ENCODE measurements at regions not wholly inside any gene's neighbourhood (a gene's known extent, or its start where the extent isn't known, plus 50 kb on each side); places are given as distances from the start of the nearest gene placed in this dataset.

DNA sequence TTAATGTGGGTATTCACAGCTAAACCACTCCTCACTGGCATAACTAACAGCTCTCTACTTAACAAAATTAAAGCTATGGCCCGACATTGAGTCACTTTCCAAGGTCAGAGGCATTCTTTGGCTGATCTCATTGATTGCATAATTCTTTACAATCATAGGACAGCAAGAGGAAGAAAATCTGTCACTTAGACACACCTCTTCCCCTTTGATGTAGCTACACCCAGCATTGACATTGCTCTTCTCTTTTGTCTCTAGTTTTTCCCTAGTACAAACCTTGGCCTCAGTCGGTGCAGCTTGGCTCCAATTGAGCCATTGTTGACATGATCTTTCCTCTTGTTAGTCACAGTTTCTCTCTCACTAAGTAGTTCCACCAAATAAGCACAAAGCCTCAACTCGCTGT, 313.3 kb upstream of the ACTRT1 start:
- TF ChIP-seq TAF1 (IDR thresholded peaks at IDR 0.05; ENCODE audit: low read depth) (no peak), RAD21 (IDR thresholded peaks at IDR 0.05; ENCODE audit: low read depth) (no peak), CEBPB (IDR thresholded peaks at IDR 0.05) (no peak), YY1 (IDR thresholded peaks at IDR 0.05; ENCODE audit: low read depth) (no peak), EGR1 (IDR thresholded peaks at IDR 0.05) (no peak), TCF12 (IDR thresholded peaks at IDR 0.05; ENCODE audit: low read depth) (no peak), EP300 (IDR thresholded peaks at IDR 0.05; ENCODE audit: borderline replicate concordance) (no peak)
- TF ChIP-seq, protein P1, sequence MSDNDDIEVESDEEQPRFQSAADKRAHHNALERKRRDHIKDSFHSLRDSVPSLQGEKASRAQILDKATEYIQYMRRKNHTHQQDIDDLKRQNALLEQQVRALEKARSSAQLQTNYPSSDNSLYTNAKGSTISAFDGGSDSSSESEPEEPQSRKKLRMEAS (IDR thresholded peaks at IDR 0.05) = no peak
- TF ChIP-seq, protein P2, sequence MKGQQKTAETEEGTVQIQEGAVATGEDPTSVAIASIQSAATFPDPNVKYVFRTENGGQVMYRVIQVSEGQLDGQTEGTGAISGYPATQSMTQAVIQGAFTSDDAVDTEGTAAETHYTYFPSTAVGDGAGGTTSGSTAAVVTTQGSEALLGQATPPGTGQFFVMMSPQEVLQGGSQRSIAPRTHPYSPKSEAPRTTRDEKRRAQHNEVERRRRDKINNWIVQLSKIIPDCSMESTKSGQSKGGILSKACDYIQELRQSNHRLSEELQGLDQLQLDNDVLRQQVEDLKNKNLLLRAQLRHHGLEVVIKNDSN (IDR thresholded peaks at IDR 0.05) = no peak
- TF ChIP-seq, protein P3, sequence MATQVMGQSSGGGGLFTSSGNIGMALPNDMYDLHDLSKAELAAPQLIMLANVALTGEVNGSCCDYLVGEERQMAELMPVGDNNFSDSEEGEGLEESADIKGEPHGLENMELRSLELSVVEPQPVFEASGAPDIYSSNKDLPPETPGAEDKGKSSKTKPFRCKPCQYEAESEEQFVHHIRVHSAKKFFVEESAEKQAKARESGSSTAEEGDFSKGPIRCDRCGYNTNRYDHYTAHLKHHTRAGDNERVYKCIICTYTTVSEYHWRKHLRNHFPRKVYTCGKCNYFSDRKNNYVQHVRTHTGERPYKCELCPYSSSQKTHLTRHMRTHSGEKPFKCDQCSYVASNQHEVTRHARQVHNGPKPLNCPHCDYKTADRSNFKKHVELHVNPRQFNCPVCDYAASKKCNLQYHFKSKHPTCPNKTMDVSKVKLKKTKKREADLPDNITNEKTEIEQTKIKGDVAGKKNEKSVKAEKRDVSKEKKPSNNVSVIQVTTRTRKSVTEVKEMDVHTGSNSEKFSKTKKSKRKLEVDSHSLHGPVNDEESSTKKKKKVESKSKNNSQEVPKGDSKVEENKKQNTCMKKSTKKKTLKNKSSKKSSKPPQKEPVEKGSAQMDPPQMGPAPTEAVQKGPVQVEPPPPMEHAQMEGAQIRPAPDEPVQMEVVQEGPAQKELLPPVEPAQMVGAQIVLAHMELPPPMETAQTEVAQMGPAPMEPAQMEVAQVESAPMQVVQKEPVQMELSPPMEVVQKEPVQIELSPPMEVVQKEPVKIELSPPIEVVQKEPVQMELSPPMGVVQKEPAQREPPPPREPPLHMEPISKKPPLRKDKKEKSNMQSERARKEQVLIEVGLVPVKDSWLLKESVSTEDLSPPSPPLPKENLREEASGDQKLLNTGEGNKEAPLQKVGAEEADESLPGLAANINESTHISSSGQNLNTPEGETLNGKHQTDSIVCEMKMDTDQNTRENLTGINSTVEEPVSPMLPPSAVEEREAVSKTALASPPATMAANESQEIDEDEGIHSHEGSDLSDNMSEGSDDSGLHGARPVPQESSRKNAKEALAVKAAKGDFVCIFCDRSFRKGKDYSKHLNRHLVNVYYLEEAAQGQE (IDR thresholded peaks at IDR 0.05; ENCODE audit: low read depth) = no peak

DNA sequence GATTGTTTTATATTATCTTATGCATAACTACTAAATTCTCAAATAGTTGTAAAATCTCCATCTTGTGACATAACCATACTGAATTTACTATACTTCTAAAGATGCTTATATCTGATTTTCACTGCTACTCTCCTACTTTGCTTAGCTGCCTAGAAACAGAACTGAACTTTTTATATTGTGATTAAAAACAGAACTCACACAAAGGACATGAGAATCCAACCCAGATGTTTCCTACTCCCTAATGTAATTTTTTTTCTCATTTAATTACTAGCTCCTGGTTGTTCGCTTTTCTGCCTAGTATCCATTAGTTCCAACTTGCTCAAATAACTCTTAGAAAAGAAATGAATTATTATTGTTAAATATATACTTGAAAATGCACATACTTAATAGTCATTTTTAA, 283.5 kb upstream of the ACTRT1 start:
- no peak for TF ChIP-seq YY1 (IDR thresholded peaks at IDR 0.05; ENCODE audit: low read depth)
- no peak for TF ChIP-seq TAF1 (IDR thresholded peaks at IDR 0.05; ENCODE audit: low read depth)
- TF ChIP-seq RAD21 (IDR thresholded peaks at IDR 0.05; ENCODE audit: low read depth) = no peak
- no peak for TF ChIP-seq EGR1 (IDR thresholded peaks at IDR 0.05)
- TF ChIP-seq TCF12 (IDR thresholded peaks at IDR 0.05; ENCODE audit: low read depth) = no peak
- TF ChIP-seq, protein P2 (IDR thresholded peaks at IDR 0.05) = no peak
- TF ChIP-seq, protein P1 (IDR thresholded peaks at IDR 0.05) = no peak
- no peak for TF ChIP-seq CREB1 (IDR thresholded peaks at IDR 0.05; ENCODE audit: low read depth)
- no peak for TF ChIP-seq EP300 (IDR thresholded peaks at IDR 0.05; ENCODE audit: borderline replicate concordance)
- TF ChIP-seq, protein P3 (IDR thresholded peaks at IDR 0.05; ENCODE audit: low read depth) = no peak

DNA sequence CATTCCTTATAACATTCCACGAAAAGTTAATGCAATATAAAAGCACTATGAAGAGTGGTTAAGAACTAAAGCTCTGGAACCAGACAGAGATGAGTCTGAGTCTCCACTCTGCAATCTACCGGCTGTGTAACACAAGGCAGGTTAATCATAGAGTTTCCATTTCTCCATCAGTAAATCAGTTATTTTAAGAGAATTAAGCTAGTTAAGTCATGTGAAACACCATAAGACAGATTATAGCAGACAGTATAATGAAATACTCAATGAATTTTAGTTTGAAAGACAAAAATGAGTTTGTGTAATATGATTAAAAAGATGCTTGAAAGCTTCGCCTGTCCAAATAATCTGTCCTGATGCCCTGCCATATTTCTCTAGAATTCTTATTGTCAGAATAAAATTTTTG, 282.6 kb upstream of the ACTRT1 start:
- TF ChIP-seq ZBTB7A (IDR thresholded peaks at IDR 0.05; ENCODE audit: low read depth) (no peak), CEBPB (IDR thresholded peaks at IDR 0.05) (no peak)
- TF ChIP-seq, protein P2 (IDR thresholded peaks at IDR 0.05) = no peak

DNA sequence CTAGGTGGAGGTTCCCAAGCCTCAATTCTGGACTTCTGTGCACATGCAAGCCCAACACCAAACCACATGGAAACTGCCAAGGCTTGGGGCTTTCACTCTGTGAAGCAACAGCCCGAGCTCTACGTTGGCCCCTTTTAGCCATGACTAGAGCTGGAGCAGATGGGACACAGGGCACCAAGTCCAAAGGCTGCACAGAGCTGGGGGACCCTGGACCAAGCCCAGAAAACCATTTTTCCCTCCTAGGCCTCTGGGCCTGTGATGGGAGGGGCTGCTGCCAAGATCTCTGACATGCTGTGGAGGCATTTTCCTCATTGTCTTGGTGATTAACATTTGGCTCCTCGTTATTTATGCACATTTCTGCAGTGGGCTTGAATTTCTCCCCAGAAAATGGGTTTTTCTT, 258.7 kb upstream of the ACTRT1 start:
- TF ChIP-seq ZBTB7A (IDR thresholded peaks at IDR 0.05; ENCODE audit: low read depth) (no peak), NFIC (IDR thresholded peaks at IDR 0.05) (no peak), YY1 (IDR thresholded peaks at IDR 0.05; ENCODE audit: low read depth) (no peak), CEBPB (IDR thresholded peaks at IDR 0.05) (no peak), TAF1 (IDR thresholded peaks at IDR 0.05; ENCODE audit: low read depth) (no peak), EP300 (IDR thresholded peaks at IDR 0.05; ENCODE audit: borderline replicate concordance) (no peak)
- TF ChIP-seq, protein P1 (IDR thresholded peaks at IDR 0.05) = no peak
- TF ChIP-seq, protein P2 (IDR thresholded peaks at IDR 0.05) = no peak

DNA sequence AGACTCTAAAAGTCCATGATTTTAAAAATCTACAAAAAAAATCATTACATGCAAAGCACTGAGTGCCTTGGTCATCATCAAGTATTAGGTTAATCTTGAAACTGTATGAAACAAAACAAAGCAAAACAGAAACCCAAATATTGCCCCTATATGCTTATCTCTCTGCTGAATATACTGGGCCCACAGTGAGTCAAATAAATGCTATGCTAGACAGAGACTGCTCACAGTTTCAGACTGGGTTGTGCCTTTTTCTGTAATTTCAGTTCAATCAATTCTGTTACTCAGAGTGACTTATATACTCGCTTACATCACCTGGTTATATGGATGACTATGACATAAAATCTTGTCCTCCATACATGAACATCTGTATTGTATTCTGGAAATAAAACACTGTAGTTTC, 257.1 kb upstream of the ACTRT1 start:
- TF ChIP-seq FOXM1 (IDR thresholded peaks at IDR 0.05; ENCODE audit: borderline replicate concordance, low read depth) = no peak
- TF ChIP-seq CEBPB (IDR thresholded peaks at IDR 0.05) = no peak
- TF ChIP-seq YY1 (IDR thresholded peaks at IDR 0.05; ENCODE audit: low read depth) = no peak
- no peak for TF ChIP-seq EGR1 (IDR thresholded peaks at IDR 0.05)
- TF ChIP-seq TCF12 (IDR thresholded peaks at IDR 0.05; ENCODE audit: low read depth) = no peak
- no peak for TF ChIP-seq EP300 (IDR thresholded peaks at IDR 0.05; ENCODE audit: borderline replicate concordance)

DNA sequence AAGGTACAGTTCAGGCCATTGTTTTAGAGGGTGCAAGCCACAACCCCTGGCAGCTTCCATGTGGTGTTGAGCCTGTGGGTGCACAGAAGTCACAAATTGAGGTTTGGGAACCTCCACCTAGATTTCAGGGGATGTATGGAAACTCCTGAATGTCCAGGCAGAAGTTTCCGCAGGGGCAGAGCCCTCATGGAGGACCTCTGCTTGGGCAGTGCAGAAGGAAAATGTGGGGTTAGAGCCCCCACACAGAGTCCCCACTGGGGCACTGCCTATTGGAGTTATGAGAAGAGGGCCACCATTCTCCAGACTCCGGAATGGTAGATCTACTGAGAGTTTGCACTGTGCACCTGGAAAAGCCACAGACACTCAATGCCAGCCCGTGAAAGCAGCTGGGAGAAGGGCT, 242.0 kb upstream of the ACTRT1 start:
- TF ChIP-seq EGR1 (IDR thresholded peaks at IDR 0.05) (no peak), EP300 (IDR thresholded peaks at IDR 0.05; ENCODE audit: borderline replicate concordance) (no peak), TAF1 (IDR thresholded peaks at IDR 0.05; ENCODE audit: low read depth) (no peak), TEAD4 (IDR thresholded peaks at IDR 0.05) (no peak), CEBPB (IDR thresholded peaks at IDR 0.05) (no peak), ZBTB7A (IDR thresholded peaks at IDR 0.05; ENCODE audit: low read depth) (no peak), TCF12 (IDR thresholded peaks at IDR 0.05; ENCODE audit: low read depth) (no peak), YY1 (IDR thresholded peaks at IDR 0.05; ENCODE audit: low read depth) (no peak), NFIC (IDR thresholded peaks at IDR 0.05) (no peak), FOXM1 (IDR thresholded peaks at IDR 0.05; ENCODE audit: borderline replicate concordance, low read depth) (no peak), CREB1 (IDR thresholded peaks at IDR 0.05; ENCODE audit: low read depth) (no peak)
- TF ChIP-seq, protein P3 (IDR thresholded peaks at IDR 0.05; ENCODE audit: low read depth) = no peak
- TF ChIP-seq, protein P1 (IDR thresholded peaks at IDR 0.05) = no peak
- TF ChIP-seq, protein P2 (IDR thresholded peaks at IDR 0.05) = no peak
